DND-41 (cell line): ENCODE measurements at regions not wholly inside any gene's neighbourhood (a gene's known extent, or its start where the extent isn't known, plus 50 kb on each side); places are given as distances from the start of the nearest gene placed in this dataset.

ENCODE experiments used
- EZH2 ChIP-seq: IDR thresholded peaks from 3 replicates; pipeline ENCODE4 v1.6.1; 2012; ENCODE audit warnings: borderline replicate concordance, low read depth, mild to moderate bottlenecking, moderate library complexity, low read length, inconsistent platforms; ENCODE audit not compliant: severe bottlenecking
- TF ChIP-seq, protein P1 (sequence below): IDR thresholded peaks from 2 replicates; pipeline ENCODE4 v1.5.1; 2012; ENCODE audit warnings: borderline replicate concordance, low read length, moderate library complexity, mild to moderate bottlenecking; ENCODE audit not compliant: poor library complexity, severe bottlenecking; ENCODE audit errors: extremely low read depth

DNA sequence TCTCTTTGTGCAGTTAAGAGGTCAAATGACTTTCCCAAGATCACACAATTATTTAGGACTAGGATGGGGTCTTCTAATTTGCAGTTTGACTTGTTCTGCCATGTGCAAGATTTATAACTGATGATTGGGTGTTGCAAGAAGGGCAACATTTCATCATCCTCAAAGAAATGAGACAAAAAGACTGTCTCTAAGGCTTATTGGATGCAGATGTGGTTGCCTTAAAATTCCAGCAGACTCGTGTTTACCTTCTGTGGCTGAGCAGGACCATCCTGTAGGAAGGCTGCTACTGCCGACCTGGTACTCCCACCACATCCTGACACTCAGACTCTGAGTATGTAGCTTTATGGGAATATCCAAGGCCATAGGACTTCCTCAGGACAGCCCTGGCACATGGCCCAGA lies 99.9 kb upstream of the SGIP1 start:
- TF ChIP-seq, protein P1, sequence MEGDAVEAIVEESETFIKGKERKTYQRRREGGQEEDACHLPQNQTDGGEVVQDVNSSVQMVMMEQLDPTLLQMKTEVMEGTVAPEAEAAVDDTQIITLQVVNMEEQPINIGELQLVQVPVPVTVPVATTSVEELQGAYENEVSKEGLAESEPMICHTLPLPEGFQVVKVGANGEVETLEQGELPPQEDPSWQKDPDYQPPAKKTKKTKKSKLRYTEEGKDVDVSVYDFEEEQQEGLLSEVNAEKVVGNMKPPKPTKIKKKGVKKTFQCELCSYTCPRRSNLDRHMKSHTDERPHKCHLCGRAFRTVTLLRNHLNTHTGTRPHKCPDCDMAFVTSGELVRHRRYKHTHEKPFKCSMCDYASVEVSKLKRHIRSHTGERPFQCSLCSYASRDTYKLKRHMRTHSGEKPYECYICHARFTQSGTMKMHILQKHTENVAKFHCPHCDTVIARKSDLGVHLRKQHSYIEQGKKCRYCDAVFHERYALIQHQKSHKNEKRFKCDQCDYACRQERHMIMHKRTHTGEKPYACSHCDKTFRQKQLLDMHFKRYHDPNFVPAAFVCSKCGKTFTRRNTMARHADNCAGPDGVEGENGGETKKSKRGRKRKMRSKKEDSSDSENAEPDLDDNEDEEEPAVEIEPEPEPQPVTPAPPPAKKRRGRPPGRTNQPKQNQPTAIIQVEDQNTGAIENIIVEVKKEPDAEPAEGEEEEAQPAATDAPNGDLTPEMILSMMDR, result no peak
- no peak for TF ChIP-seq EZH2
